Keratinocyte (primary cell): ENCODE measurements at regions not wholly inside any gene's neighbourhood (a gene's known extent, or its start where the extent isn't known, plus 50 kb on each side); places are given as distances from the start of the nearest gene placed in this dataset.

ENCODE experiments used
- DNase-seq: peaks from one replicate; pipeline ENCODE4 v3.0.0-alpha.2; 2011; ENCODE audit warnings: low read depth, missing footprints, low spot score
- FAIRE-seq: peaks from 2 replicates; lab custom pipeline; 2011; peaks lifted over from hg19 to GRCh38; lab: Jason Lieb, UNC
- H2AFZ ChIP-seq: 2 replicates; pipeline ENCODE4 v1.6.0; 2012; ENCODE audit warnings: low read length, control low read depth, inconsistent platforms; ENCODE audit not compliant: control insufficient read depth
- H3K27ac ChIP-seq: 2 replicates; pipeline ENCODE4 v1.5.1; 2011; ENCODE audit warnings: low read length; ENCODE audit not compliant: control insufficient read depth, insufficient read depth
- H3K27me3 ChIP-seq: 3 replicates; pipeline ENCODE4 v1.6.0; 2011; ENCODE audit warnings: low read length; ENCODE audit not compliant: control insufficient read depth, insufficient read depth; ENCODE audit errors: extremely low read depth
- H3K36me3 ChIP-seq, 2 experiments: 2 replicates in 1 of 2; 3 replicates in 1 of 2; pipeline ENCODE4 v1.5.1; 2011; ENCODE audit warnings: low read length in 2 of 2, mild to moderate bottlenecking in 1 of 2; ENCODE audit not compliant: control insufficient read depth in 2 of 2, insufficient read depth in 2 of 2; ENCODE audit errors: extremely low read depth in 1 of 2
- H3K4me1 ChIP-seq: 3 replicates; pipeline ENCODE4 v1.5.1; 2011; ENCODE audit warnings: low read length; ENCODE audit not compliant: control insufficient read depth, insufficient read depth; ENCODE audit errors: extremely low read depth
- H3K4me2 ChIP-seq: 3 replicates; pipeline ENCODE4 v1.6.0; 2011; ENCODE audit warnings: low read depth, low read length; ENCODE audit not compliant: control insufficient read depth, insufficient read depth; ENCODE audit errors: extremely low read depth
- H3K4me3 ChIP-seq, 3 experiments: fragments of 200-600 bp in 1 of 3; sonication (generic) in 1 of 3; 2 replicates in 2 of 3; 3 replicates in 1 of 3; pipeline ENCODE4 v1.5.1; 2011 to 2016; ENCODE audit warnings: low read length in 3 of 3, mild to moderate bottlenecking in 3 of 3, control low read depth in 2 of 3, inconsistent platforms in 1 of 3, low read depth in 1 of 3, mixed read lengths in 1 of 3, mixed run types in 1 of 3, moderate library complexity in 1 of 3; ENCODE audit not compliant: control insufficient read depth in 2 of 3, insufficient read depth in 2 of 3; ENCODE audit errors: extremely low read depth in 1 of 3
- H3K79me2 ChIP-seq: 2 replicates; pipeline ENCODE4 v1.6.0; 2012; ENCODE audit warnings: low read length; ENCODE audit not compliant: control insufficient read depth, insufficient read depth
- H3K9ac ChIP-seq: 3 replicates; pipeline ENCODE4 v1.6.0; 2011; ENCODE audit warnings: low read length; ENCODE audit not compliant: control insufficient read depth, insufficient read depth; ENCODE audit errors: extremely low read depth
- H3K9me1 ChIP-seq: 3 replicates; pipeline ENCODE4 v1.6.0; 2011; ENCODE audit warnings: low read length; ENCODE audit not compliant: control insufficient read depth, insufficient read depth; ENCODE audit errors: extremely low read depth
- H3K9me3 ChIP-seq: 2 replicates; pipeline ENCODE4 v1.5.1; 2012; ENCODE audit warnings: low read depth, low read length; ENCODE audit not compliant: control insufficient read depth
- H4K20me1 ChIP-seq: 3 replicates; pipeline ENCODE4 v1.6.0; 2011; ENCODE audit warnings: low read length; ENCODE audit not compliant: control insufficient read depth, insufficient read depth; ENCODE audit errors: extremely low read depth
- EZH2 ChIP-seq: IDR thresholded peaks from one replicate; pipeline ENCODE4 v1.6.1; 2012; ENCODE audit warnings: inconsistent platforms, mild to moderate bottlenecking, low read length, moderate library complexity
- dilution Hi-C: fragments of 300-500 bp; cut with MboI; formaldehyde crosslinking; loops from one replicate; pipeline ENCODE4 v1.7.0; 2020; ENCODE audit warnings: low sequenced_read_pairs; ENCODE audit not compliant: extremely low pct_ligation_motif_present
- TF ChIP-seq, protein P1 (sequence below), 3 experiments: IDR thresholded peaks in 1 of 3; conservative IDR thresholded peaks in 1 of 3; optimal IDR thresholded peaks in 1 of 3; 2 replicates in 2 of 3; 3 replicates in 1 of 3; pipeline versions ENCODE3 to v1.5.1; 2011; ENCODE audit warnings: low read length in 3 of 3, mild to moderate bottlenecking in 3 of 3, moderate library complexity in 2 of 3, control low read depth in 1 of 3, inconsistent platforms in 1 of 3; ENCODE audit not compliant: insufficient read depth in 2 of 3; ENCODE audit errors: extremely low read depth in 1 of 3

DNA sequence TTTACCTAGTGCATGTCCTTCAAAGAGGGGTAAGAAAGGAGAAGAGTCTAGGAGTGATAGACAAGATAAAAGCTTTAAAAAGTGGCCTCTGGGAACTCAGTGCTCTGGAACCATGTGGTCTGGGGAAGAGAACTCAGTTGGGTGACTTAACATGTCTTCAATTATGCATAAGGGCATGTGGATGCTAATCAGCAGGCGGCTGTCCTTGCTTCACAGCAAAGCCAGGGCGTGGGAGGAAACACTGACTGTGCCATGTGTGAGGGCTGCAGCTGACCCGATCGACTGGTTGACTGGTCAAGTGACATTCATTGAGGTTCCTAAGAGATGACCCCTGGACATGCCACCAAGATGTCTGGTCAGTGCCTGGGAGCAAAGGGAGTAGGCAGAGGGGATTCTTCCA lies 1053.8 kb downstream of the BCL11B start:
- FAIRE-seq, result no peak
- Histone ChIP-seq H3K79me2 (no peaks in the 10 kb centered on the region), H3K9ac (no peak overlapping the region), H3K9me1 (no peaks in the 10 kb centered on the region), H3K4me1 (no peaks in the 10 kb centered on the region), H3K27me3 (peaks cover 13% of the 10 kb centered on the region), H3K4me3 (no peak overlapping the region), H2AFZ (no peak overlapping the region), H3K27ac (no peak overlapping the region), H4K20me1 (no peaks in the 10 kb centered on the region), H3K36me3 (no peaks in the 10 kb centered on the region), H3K9me3 (no peaks in the 10 kb centered on the region), H3K4me2 (no peak overlapping the region)
- dilution Hi-C loops, result no loop called here
- no peak for DNase-seq
- TF ChIP-seq, protein P1, sequence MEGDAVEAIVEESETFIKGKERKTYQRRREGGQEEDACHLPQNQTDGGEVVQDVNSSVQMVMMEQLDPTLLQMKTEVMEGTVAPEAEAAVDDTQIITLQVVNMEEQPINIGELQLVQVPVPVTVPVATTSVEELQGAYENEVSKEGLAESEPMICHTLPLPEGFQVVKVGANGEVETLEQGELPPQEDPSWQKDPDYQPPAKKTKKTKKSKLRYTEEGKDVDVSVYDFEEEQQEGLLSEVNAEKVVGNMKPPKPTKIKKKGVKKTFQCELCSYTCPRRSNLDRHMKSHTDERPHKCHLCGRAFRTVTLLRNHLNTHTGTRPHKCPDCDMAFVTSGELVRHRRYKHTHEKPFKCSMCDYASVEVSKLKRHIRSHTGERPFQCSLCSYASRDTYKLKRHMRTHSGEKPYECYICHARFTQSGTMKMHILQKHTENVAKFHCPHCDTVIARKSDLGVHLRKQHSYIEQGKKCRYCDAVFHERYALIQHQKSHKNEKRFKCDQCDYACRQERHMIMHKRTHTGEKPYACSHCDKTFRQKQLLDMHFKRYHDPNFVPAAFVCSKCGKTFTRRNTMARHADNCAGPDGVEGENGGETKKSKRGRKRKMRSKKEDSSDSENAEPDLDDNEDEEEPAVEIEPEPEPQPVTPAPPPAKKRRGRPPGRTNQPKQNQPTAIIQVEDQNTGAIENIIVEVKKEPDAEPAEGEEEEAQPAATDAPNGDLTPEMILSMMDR (optimal IDR thresholded peaks at IDR 0.05 in 1 of 3, IDR thresholded peaks at IDR 0.05 in 1 of 3, conservative IDR thresholded peaks at IDR 0.05 in 1 of 3; ENCODE audit: extremely low read depth in 1 of 3, insufficient read depth in 2 of 3, low read length in 3 of 3), result no peak
- no peak for TF ChIP-seq EZH2

DNA sequence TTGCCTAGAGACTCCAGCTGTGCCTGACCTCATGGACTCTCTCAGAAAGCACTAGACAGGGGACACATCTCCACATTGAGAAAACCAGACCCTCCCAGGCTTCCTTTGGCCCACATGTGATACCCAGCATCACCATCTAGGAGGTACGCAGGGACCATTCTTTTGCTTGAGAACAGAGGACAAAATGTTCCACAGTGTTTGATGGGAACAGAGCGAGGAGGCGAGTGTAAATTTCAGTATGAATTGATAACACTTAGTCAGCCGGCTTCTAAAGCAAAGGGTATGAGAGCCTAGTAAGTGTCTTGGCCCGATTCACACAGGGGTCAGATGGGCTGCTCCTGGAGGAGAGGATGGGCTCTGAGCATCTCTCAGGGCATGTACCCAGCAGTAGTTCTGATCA lies 1052.4 kb downstream of the BCL11B start:
- Histone ChIP-seq H3K4me2 (no peak overlapping the region), H3K9me1 (no peaks in the 10 kb centered on the region)
- dilution Hi-C loops, result no loop called here

More for the DNA sequence above, 1052.4 kb downstream of the BCL11B start:
- FAIRE-seq, result no peak
- Histone ChIP-seq H3K9me3 (no peaks in the 10 kb centered on the region), H2AFZ (no peak overlapping the region), H3K4me1 (no peaks in the 10 kb centered on the region), H4K20me1 (no peaks in the 10 kb centered on the region), H3K27ac (no peak overlapping the region), H3K9ac (no peak overlapping the region), H3K4me3 (no peak overlapping the region), H3K79me2 (no peaks in the 10 kb centered on the region), H3K36me3 (no peaks in the 10 kb centered on the region), H3K27me3 (peaks cover 11% of the 10 kb centered on the region)
- DNase-seq, result no peak
- TF ChIP-seq, protein P1 (optimal IDR thresholded peaks at IDR 0.05 in 1 of 3, IDR thresholded peaks at IDR 0.05 in 1 of 3, conservative IDR thresholded peaks at IDR 0.05 in 1 of 3; ENCODE audit: extremely low read depth in 1 of 3, insufficient read depth in 2 of 3, low read length in 3 of 3), result no peak
- no peak for TF ChIP-seq EZH2
